Activated CD8-positive, alpha-beta memory T cell treated with anti-CD3 and anti-CD28 coated beads, Interleukin-2, amount 10 ng/mL, durations not matched to agents 7 days and 5 days (primary cell): ENCODE measurements at regions not wholly inside any gene's neighbourhood (a gene's known extent, or its start where the extent isn't known, plus 50 kb on each side); places are given as distances from the start of the nearest gene placed in this dataset.

Experiments
- ATAC-seq: fragments of 150-1000 bp; cut with Tn5 transposase; one replicate; pipeline ENCODE4 v1.10.0; 2021; ENCODE audit warnings: moderate library complexity
- CTCF ChIA-PET: fragments of 350-600 bp; sonication (Branson Sonifier 250); formaldehyde crosslinking; loops from one replicate; lab custom pipeline; 2021; ENCODE audit warnings: antibody characterized with exemption; lab: Charles Lee
- DNase-seq: peaks from one replicate; pipeline ENCODE4 v3.0.0-alpha.2; 2020
- H3K27ac Mint-ChIP-seq: one replicate; pipeline ENCODE4 v1.8.0; 2021; ENCODE audit warnings: mild to moderate bottlenecking, mixed read lengths
- H3K27me3 Mint-ChIP-seq: one replicate; pipeline ENCODE4 v1.8.0; 2021; ENCODE audit warnings: mixed read lengths
- H3K36me3 Mint-ChIP-seq: one replicate; pipeline ENCODE4 v1.8.0; 2021; ENCODE audit warnings: mild to moderate bottlenecking, mixed read lengths
- H3K4me1 Mint-ChIP-seq: one replicate; pipeline ENCODE4 v1.8.0; 2021; ENCODE audit warnings: mixed read lengths
- H3K4me3 Mint-ChIP-seq: one replicate; pipeline ENCODE4 v1.8.0; 2021; ENCODE audit warnings: mild to moderate bottlenecking, moderate library complexity, mixed read lengths
- H3K9me3 Mint-ChIP-seq: one replicate; pipeline ENCODE4 v1.8.0; 2022; ENCODE audit warnings: low read depth, mixed read lengths

DNA sequence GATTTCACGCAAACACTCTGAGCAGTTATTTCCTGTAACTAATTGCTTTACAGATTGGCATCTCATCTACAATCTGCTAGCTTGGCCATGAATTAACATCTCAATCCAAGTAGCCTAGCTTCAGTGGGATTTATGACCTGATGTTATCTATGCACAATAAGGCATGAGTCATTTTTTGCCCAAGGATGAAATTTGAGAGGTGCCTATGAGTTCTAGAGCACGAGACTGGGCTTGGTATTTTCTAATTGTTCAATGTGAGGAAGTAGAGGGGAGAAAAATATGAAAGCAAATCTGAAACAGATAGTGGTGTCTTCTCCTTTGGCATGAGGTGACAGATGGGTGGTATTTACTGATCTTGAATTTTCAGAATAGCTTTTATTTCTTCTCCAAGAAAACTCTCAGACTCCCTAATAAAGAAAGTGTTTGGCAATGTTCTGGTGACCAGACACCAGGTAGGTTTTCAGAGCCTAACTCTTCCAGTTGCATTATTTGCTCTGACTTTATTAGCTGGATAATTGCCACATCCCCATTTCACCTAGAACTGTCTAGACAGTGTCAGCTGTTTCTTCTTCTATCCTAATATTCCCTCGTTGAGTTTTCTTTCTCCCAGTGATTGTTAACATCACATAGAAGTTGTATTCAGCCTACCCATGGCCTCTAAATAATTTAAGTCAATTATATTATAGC, 301.0 kb upstream of the UMPS start:
- CTCF ChIA-PET, result no interaction called here
- no peaks in the 10 kb centered on the region for H3K9me3 Mint-ChIP-seq
- H3K4me3 Mint-ChIP-seq, result no peak overlapping the region
- H3K4me1 Mint-ChIP-seq, result no peaks in the 10 kb centered on the region
- no peaks in the 10 kb centered on the region for H3K36me3 Mint-ChIP-seq
- DNase-seq (no peak), ATAC-seq (no peak)
- no peak overlapping the region for H3K27ac Mint-ChIP-seq
- peaks cover 25% of the 10 kb centered on the region for H3K27me3 Mint-ChIP-seq

- H3K4me1 Mint-ChIP-seq, result no peaks in the 10 kb centered on the region
- DNase-seq (no peak), ATAC-seq (no peak)
- no peaks in the 10 kb centered on the region for H3K36me3 Mint-ChIP-seq
- H3K27me3 Mint-ChIP-seq, result peaks cover 21% of the 10 kb centered on the region
- H3K4me3 Mint-ChIP-seq, result no peak overlapping the region
- CTCF ChIA-PET, result no interaction called here
- H3K27ac Mint-ChIP-seq, result no peak overlapping the region
- no peaks in the 10 kb centered on the region for H3K9me3 Mint-ChIP-seq
Observed at GRCh38 chr3:124431331-124431994, 298.8 kb upstream of the UMPS start.

DNA sequence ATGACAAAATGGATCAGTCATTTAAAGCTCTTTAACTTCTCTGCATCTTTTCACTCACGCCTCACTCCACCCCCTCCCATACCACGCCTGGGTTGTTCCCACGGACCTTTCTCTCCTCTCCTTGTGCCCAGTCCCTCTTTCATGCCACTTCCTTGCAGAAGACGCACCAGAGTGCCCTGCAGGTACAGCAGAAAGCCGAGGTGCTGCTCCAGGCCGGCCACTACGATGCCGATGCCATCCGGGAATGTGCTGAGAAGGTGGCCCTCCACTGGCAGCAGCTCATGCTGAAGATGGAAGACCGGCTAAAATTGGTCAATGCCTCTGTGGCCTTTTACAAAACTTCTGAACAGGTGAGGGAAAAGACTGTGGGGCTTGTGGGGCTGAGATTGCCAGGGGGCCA, 296.1 kb upstream of the UMPS start:
- CTCF ChIA-PET, result no interaction called here
- no peaks in the 10 kb centered on the region for H3K36me3 Mint-ChIP-seq
- ATAC-seq (no peak), DNase-seq (no peak)
- no peak overlapping the region for H3K4me3 Mint-ChIP-seq
- H3K27ac Mint-ChIP-seq, result no peak overlapping the region
- H3K4me1 Mint-ChIP-seq, result no peaks in the 10 kb centered on the region
- no peaks in the 10 kb centered on the region for H3K9me3 Mint-ChIP-seq
- peaks cover 11% of the 10 kb centered on the region for H3K27me3 Mint-ChIP-seq

DNA sequence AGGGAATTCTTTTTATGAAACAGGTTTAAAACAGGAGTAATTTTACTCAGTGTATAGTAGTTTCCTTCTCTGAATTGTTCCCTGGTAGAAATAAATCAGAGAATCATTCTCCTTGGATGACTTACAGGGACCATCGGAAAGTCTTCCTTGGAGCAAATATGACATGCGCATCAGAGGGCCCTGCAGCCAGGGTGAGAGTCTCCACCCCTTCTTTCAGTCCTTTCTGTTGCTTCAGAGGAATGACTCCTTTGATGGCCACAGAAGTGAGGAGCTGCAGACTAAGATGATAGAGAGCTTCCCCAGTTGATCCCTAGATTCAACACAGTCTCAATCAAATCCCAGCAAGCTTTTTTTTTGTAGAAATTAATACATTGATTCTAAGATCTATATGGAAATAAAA, 294.8 kb upstream of the UMPS start:
- DNase-seq (no peak), ATAC-seq (no peak)
- CTCF ChIA-PET, result no interaction called here
- Mint-ChIP-seq H3K36me3 (no peaks in the 10 kb centered on the region), H3K27ac (no peak overlapping the region), H3K27me3 (peaks cover 8% of the 10 kb centered on the region), H3K9me3 (no peaks in the 10 kb centered on the region), H3K4me3 (no peak overlapping the region), H3K4me1 (no peaks in the 10 kb centered on the region)

DNA sequence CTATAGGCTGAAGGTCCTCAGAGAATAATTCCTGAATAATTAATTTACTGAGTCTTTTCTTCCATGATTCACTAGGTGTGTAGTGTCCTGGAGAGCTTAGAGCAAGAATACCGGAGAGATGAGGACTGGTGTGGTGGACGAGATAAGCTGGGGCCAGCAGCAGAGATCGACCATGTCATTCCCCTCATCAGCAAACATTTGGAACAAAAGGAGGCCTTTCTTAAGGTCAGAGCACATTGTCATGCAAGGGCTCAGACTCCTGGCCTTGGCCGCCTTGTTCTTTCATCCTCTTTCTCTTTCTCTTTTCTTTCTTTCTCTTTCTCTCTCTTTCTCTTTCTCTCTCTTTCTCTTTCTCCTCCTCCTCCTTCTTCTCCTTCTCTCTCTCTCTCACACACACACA, 291.4 kb upstream of the UMPS start:
- H3K4me3 Mint-ChIP-seq, result no peak overlapping the region
- no peak for ATAC-seq
- no peaks in the 10 kb centered on the region for H3K36me3 Mint-ChIP-seq
- no peaks in the 10 kb centered on the region for H3K9me3 Mint-ChIP-seq
- DNase-seq, result no peak
- peaks cover 10% of the 10 kb centered on the region for H3K27me3 Mint-ChIP-seq
- CTCF ChIA-PET, result no interaction called here
- H3K4me1 Mint-ChIP-seq, result no peaks in the 10 kb centered on the region
- no peak overlapping the region for H3K27ac Mint-ChIP-seq

DNA sequence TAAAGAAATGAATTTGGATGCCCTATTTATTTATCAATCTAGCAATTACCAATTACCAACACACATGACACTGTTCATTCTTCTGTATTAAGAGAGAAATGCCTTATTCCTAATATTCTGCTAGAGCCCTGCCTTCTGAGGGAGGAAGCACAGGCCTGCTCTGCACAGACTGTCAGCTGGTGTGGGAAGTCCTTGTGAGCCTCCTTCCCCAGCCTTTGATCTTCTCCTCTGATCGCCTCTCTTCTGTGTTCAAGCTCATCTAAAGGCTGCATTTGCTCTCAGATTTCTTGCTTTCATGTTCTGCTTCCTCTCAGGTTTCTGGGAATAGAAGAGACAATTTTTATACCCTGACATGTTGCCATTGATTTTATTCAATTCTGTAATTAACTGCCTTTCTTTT, 290.6 kb upstream of the UMPS start:
- DNase-seq, result no peak
- Mint-ChIP-seq H3K36me3 (no peaks in the 10 kb centered on the region), H3K4me3 (no peak overlapping the region), H3K9me3 (no peaks in the 10 kb centered on the region), H3K27ac (no peak overlapping the region), H3K27me3 (peaks cover 8% of the 10 kb centered on the region), H3K4me1 (no peaks in the 10 kb centered on the region)
- ATAC-seq, result no peak
- CTCF ChIA-PET, result no interaction called here

DNA sequence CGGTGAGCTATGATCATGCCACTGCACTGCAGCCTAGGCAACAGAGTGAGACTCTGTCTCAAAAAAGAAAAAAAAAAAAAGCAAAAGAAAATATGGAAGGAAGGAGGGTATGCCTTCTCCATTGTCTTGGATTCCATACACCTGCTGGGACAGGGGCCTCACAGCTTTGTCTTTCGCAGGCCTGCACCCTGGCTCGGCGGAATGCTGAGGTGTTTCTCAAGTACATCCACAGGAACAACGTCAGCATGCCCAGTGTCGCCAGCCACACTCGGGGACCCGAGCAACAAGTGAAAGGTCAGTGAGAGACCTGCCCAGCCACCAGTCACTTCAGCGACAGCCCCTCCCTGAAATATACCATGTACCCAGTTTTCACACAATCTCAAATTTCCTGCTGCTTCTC, 288.5 kb upstream of the UMPS start:
- no peak for ATAC-seq
- CTCF ChIA-PET, result no interaction called here
- Mint-ChIP-seq H3K4me3 (no peak overlapping the region), H3K27me3 (peaks cover 8% of the 10 kb centered on the region), H3K36me3 (no peaks in the 10 kb centered on the region), H3K4me1 (no peaks in the 10 kb centered on the region), H3K27ac (no peak overlapping the region), H3K9me3 (no peaks in the 10 kb centered on the region)
- DNase-seq, result no peak

DNA sequence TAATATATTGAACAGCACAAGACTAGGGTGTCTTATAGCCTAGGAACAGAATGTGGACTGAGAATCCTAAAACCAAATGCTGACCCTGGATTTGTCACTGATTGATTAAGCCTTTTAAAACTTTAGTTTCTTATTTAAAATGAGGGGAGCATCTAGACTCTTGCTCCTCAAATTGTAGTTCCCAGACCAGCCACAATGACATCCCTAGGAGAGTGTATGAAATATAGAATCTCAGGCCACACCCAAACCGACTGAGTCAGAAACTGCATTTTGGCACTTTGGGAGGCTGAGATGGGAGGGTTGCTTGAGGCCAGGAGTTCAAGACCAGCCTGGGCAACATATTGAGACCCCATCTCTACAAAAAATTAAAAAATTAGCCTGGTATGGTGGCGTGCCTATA, 287.8 kb upstream of the UMPS start:
- Mint-ChIP-seq H3K36me3 (no peaks in the 10 kb centered on the region), H3K4me1 (no peaks in the 10 kb centered on the region), H3K27me3 (peaks cover 12% of the 10 kb centered on the region), H3K27ac (no peak overlapping the region), H3K9me3 (no peaks in the 10 kb centered on the region), H3K4me3 (no peak overlapping the region)
- DNase-seq, result no peak
- ATAC-seq, result no peak
- CTCF ChIA-PET, result no interaction called here

GRCh38 chr3:124443446-124443845, 286.8 kb upstream of the UMPS start:
- Mint-ChIP-seq H3K36me3 (no peaks in the 10 kb centered on the region), H3K4me3 (no peak overlapping the region), H3K27ac (no peak overlapping the region), H3K4me1 (no peaks in the 10 kb centered on the region), H3K27me3 (peaks cover 19% of the 10 kb centered on the region), H3K9me3 (no peaks in the 10 kb centered on the region)
- CTCF ChIA-PET, result interaction anchor here (1.6 kb wide), 1 partner anchor 25 kb away, joined by 5 read pairs; no protein-coding TSS in a partner anchor
- ATAC-seq, result no peak
- DNase-seq, result no peak

GRCh38 chr3:124444075-124444474, 286.2 kb upstream of the UMPS start:
- CTCF ChIA-PET, result interaction anchor here (1.6 kb wide), 1 partner anchor 24 kb away, joined by 5 read pairs; no protein-coding TSS in a partner anchor
- Mint-ChIP-seq H3K4me3 (no peak overlapping the region), H3K9me3 (no peaks in the 10 kb centered on the region), H3K27ac (no peak overlapping the region), H3K4me1 (no peaks in the 10 kb centered on the region), H3K36me3 (no peaks in the 10 kb centered on the region), H3K27me3 (peaks cover 21% of the 10 kb centered on the region)
- DNase-seq (no peak), ATAC-seq (no peak)

DNA sequence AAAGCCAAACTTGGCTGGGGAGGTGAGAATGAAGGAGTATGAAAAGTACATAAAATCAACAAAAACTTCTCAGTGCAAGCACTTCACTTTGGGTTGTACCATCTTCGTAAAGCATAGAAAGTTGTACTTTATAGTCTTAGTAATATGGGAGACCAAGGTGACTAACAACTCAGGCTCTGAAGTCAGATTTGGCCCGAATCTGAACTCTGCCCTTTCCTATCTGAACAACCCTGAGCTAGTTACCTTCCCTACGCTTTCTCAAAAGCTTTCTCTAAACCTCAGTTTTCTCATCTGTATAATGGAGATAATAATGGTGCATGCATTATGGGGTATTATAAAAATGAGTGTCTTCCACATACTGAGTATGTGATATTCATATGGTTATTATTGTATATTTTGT, 285.4 kb upstream of the UMPS start:
- DNase-seq (no peak), ATAC-seq (no peak)
- Mint-ChIP-seq H3K9me3 (no peaks in the 10 kb centered on the region), H3K27ac (no peak overlapping the region), H3K27me3 (peaks cover 22% of the 10 kb centered on the region), H3K36me3 (no peaks in the 10 kb centered on the region), H3K4me3 (no peak overlapping the region), H3K4me1 (no peaks in the 10 kb centered on the region)
- CTCF ChIA-PET, result interaction anchor here (1.6 kb wide), 1 partner anchor 23 kb away, joined by 5 read pairs; no protein-coding TSS in a partner anchor

DNA sequence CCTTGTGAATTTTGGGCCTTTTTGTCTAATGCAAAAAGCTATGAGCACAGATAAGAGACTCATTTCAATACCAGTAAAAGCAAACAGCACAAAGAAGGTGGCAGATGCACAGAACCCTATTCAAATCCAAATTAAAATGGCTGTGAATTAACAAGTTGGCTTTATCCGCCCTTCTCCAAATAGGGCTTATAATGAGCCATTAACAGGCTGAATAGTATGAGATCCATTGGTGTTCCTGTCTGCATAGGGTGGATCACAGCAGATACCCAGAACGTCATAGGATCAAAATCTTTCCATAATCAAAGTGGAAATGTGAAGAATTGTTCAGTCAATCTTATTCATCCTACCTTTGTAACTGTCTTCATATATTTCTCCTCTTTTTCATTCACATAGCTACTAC, 282.4 kb upstream of the UMPS start:
- H3K36me3 Mint-ChIP-seq, result no peaks in the 10 kb centered on the region
- DNase-seq (no peak), ATAC-seq (no peak)
- no peak overlapping the region for H3K4me3 Mint-ChIP-seq
- peaks cover 23% of the 10 kb centered on the region for H3K27me3 Mint-ChIP-seq
- H3K27ac Mint-ChIP-seq, result no peak overlapping the region
- no peaks in the 10 kb centered on the region for H3K4me1 Mint-ChIP-seq
- H3K9me3 Mint-ChIP-seq, result no peaks in the 10 kb centered on the region
- CTCF ChIA-PET, result no interaction called here

- CTCF ChIA-PET, result no interaction called here
- no peaks in the 10 kb centered on the region for H3K9me3 Mint-ChIP-seq
- H3K27ac Mint-ChIP-seq, result no peak overlapping the region
- H3K36me3 Mint-ChIP-seq, result no peaks in the 10 kb centered on the region
- H3K4me1 Mint-ChIP-seq, result no peaks in the 10 kb centered on the region
- H3K4me3 Mint-ChIP-seq, result no peak overlapping the region
- ATAC-seq (no peak), DNase-seq (no peak)
- peaks cover 23% of the 10 kb centered on the region for H3K27me3 Mint-ChIP-seq
Observed at GRCh38 chr3:124448954-124449353, 281.3 kb upstream of the UMPS start.

GRCh38 chr3:124450366-124450765, 279.9 kb upstream of the UMPS start:
- Mint-ChIP-seq H3K4me3 (no peak overlapping the region), H3K36me3 (no peaks in the 10 kb centered on the region)
- ATAC-seq, result no peak

More at GRCh38 chr3:124450366-124450765, 279.9 kb upstream of the UMPS start:
- Mint-ChIP-seq H3K27me3 (peaks cover 26% of the 10 kb centered on the region), H3K27ac (no peak overlapping the region), H3K9me3 (no peaks in the 10 kb centered on the region), H3K4me1 (no peaks in the 10 kb centered on the region)
- DNase-seq, result no peak
- CTCF ChIA-PET, result no interaction called here
